HepG2 (cell line): ENCODE measurements at regions not wholly inside any gene's neighbourhood (a gene's known extent, or its start where the extent isn't known, plus 50 kb on each side); places are given as distances from the start of the nearest gene placed in this dataset.

Experiments used
- ATAC-seq: fragments of 200-7000 bp; cut with Tn5 transposase; 3 replicates; pipeline ENCODE4 v1.9.1; 2020; ENCODE audit warnings: mild to moderate bottlenecking, moderate library complexity
- BruUV-seq: library from RNA; stranded (reverse); fragments of 400-500 nt; replicated peaks from 2 replicates; lab custom pipeline; 2021; lab: Mats Ljungman, UMichigan
- CTCF ChIA-PET: fragments of 300-600 bp; formaldehyde crosslinking; extraction: SDS; loops from one replicate; lab custom pipeline; 2021; ENCODE audit warnings: low total read pairs, inconsistent platforms, low intra/inter-chr PET ratio; lab: Yijun Ruan, JAX
- POLR2A ChIA-PET: fragments of 350-600 bp; sonication (Branson Sonifier 250); formaldehyde crosslinking; loops from one replicate; lab custom pipeline; 2020; ENCODE audit warnings: antibody characterized with exemption, inconsistent platforms; lab: Yijun Ruan, JAX
- DNase-seq: peaks from one replicate; pipeline ENCODE4 v3.0.0-alpha.2; 2015; ENCODE audit warnings: low spot score
- FAIRE-seq: peaks from 3 replicates; lab custom pipeline; 2011; peaks lifted over from hg19 to GRCh38; lab: Jason Lieb, UNC
- H2AFZ ChIP-seq: one replicate; pipeline ENCODE4 v1.6.1; 2011; ENCODE audit warnings: low read length, inconsistent platforms
- H3K27ac ChIP-seq: fragments of 300-600 bp; 3 replicates; pipeline ENCODE4 v1.8.0; 2011; ENCODE audit warnings: mixed run types, mild to moderate bottlenecking, mixed read lengths, low read length, inconsistent platforms; ENCODE audit not compliant: insufficient read depth; ENCODE audit errors: extremely low read length
- H3K27me3 ChIP-seq, 2 experiments: fragments of 200-600 bp in 1 of 2; 2 replicates in 1 of 2; 3 replicates in 1 of 2; pipeline versions ENCODE4 v1.6.0 to v1.8.0; 2011; ENCODE audit warnings: low read length in 2 of 2, mild to moderate bottlenecking in 2 of 2, moderate library complexity in 2 of 2, inconsistent platforms in 1 of 2; ENCODE audit not compliant: insufficient read depth in 2 of 2, control insufficient read depth in 1 of 2
- H3K36me3 ChIP-seq, 2 experiments: fragments of 200-600 bp in 1 of 2; replicated peaks in 1 of 2; 2 replicates in 1 of 2; 3 replicates in 1 of 2; pipeline versions ENCODE4 v1.5.1 to v1.8.0; 2011; ENCODE audit warnings: low read length in 2 of 2, inconsistent platforms in 1 of 2; ENCODE audit not compliant: insufficient read depth in 2 of 2, control insufficient read depth in 1 of 2
- H3K4me1 ChIP-seq: 2 replicates; pipeline ENCODE4 v1.5.1; 2012; ENCODE audit warnings: low read length, inconsistent platforms; ENCODE audit not compliant: insufficient read depth
- H3K4me2 ChIP-seq: 2 replicates; pipeline ENCODE4 v1.6.0; 2011; ENCODE audit warnings: low read depth, low read length, inconsistent platforms
- H3K4me3 ChIP-seq, 3 experiments: fragments of 200-600 bp in 1 of 3; sonication (generic), shearing (Covaris generic) in 1 of 3; replicated peaks in 1 of 3; 2 replicates each; pipeline ENCODE4 v1.5.1; 2011 to 2016; ENCODE audit warnings: low read length in 3 of 3, inconsistent platforms in 2 of 3, low read depth in 2 of 3, mild to moderate bottlenecking in 2 of 3, control low read depth in 1 of 3, mixed read lengths in 1 of 3; ENCODE audit not compliant: insufficient read depth in 1 of 3
- H3K79me2 ChIP-seq: one replicate; pipeline ENCODE4 v1.6.1; 2011; ENCODE audit warnings: low read length, inconsistent platforms; ENCODE audit not compliant: insufficient read depth
- H3K9ac ChIP-seq: 2 replicates; pipeline ENCODE4 v1.6.0; 2011; ENCODE audit warnings: mild to moderate bottlenecking, low read depth, low read length, inconsistent platforms; ENCODE audit not compliant: insufficient read depth
- H3K9me3 ChIP-seq: 2 replicates; pipeline ENCODE4 v1.5.1; 2012; ENCODE audit warnings: mild to moderate bottlenecking, low read length
- H4K20me1 ChIP-seq: 2 replicates; pipeline ENCODE4 v1.6.0; 2011; ENCODE audit warnings: inconsistent platforms, mild to moderate bottlenecking, low read length, moderate library complexity; ENCODE audit not compliant: insufficient read depth
- BRF2 ChIP-seq: sonication (generic); formaldehyde crosslinking; IDR thresholded peaks from 2 replicates; pipeline ENCODE4 v1.8.1; 2022; ENCODE audit warnings: mild to moderate bottlenecking, missing genetic modification reagents
- DNMT1 ChIP-seq: sonication (generic); formaldehyde crosslinking; IDR thresholded peaks from 2 replicates; pipeline ENCODE4 v1.5.1; 2020; ENCODE audit warnings: mild to moderate bottlenecking, missing genetic modification reagents
- FOXA3 ChIP-seq: IDR thresholded peaks from 2 replicates; pipeline ENCODE4 v1.6.1; 2016; ENCODE audit warnings: missing genetic modification reagents, missing compliant biosample characterization
- KDM5B ChIP-seq: sonication (generic); formaldehyde crosslinking; IDR thresholded peaks from 2 replicates; pipeline ENCODE4 v1.4.0; 2020; ENCODE audit warnings: missing genetic modification reagents, mild to moderate bottlenecking, borderline replicate concordance
- MTF1 ChIP-seq: sonication (generic); formaldehyde crosslinking; IDR thresholded peaks from 2 replicates; pipeline ENCODE4 v1.5.0; 2020; ENCODE audit warnings: missing genetic modification reagents
- NFE2L1 ChIP-seq: sonication (generic); formaldehyde crosslinking; IDR thresholded peaks from 2 replicates; pipeline ENCODE4 v1.4.0; 2020; ENCODE audit warnings: missing genetic modification reagents, mild to moderate bottlenecking, borderline replicate concordance
- SALL1 ChIP-seq: sonication (generic); formaldehyde crosslinking; IDR thresholded peaks from 2 replicates; pipeline ENCODE4 v1.8.0; 2022; ENCODE audit warnings: mild to moderate bottlenecking, missing genetic modification reagents
- SATB2 ChIP-seq: sonication (generic); formaldehyde crosslinking; IDR thresholded peaks from 2 replicates; pipeline ENCODE4 v1.5.0; 2020; ENCODE audit warnings: missing genetic modification reagents
- SOX5 ChIP-seq: IDR thresholded peaks from 2 replicates; pipeline ENCODE4 v1.6.1; 2016; ENCODE audit warnings: borderline replicate concordance
- SSRP1 ChIP-seq: IDR thresholded peaks from 2 replicates; pipeline ENCODE4 v1.6.1; 2016; ENCODE audit warnings: control low read depth
- TFAP4 ChIP-seq: sonication (generic); IDR thresholded peaks from 2 replicates; pipeline ENCODE4 v1.6.1; 2016; ENCODE audit warnings: low read depth, borderline replicate concordance
- ZFYVE20 ChIP-seq: sonication (generic); formaldehyde crosslinking; IDR thresholded peaks from 2 replicates; pipeline ENCODE4 v1.8.0; 2023; ENCODE audit warnings: low read depth, mild to moderate bottlenecking, moderate library complexity, missing genetic modification reagents, borderline replicate concordance
- ZMYM4 ChIP-seq: sonication (generic); formaldehyde crosslinking; IDR thresholded peaks from 2 replicates; pipeline ENCODE4 v1.8.1; 2023; ENCODE audit warnings: mild to moderate bottlenecking, missing genetic modification reagents
- ZNF431 ChIP-seq: sonication (generic); formaldehyde crosslinking; IDR thresholded peaks from 2 replicates; pipeline ENCODE4 v1.9.0; 2022; ENCODE audit warnings: missing genetic modification reagents, low read depth, mild to moderate bottlenecking, borderline replicate concordance
- ZNF879 ChIP-seq: sonication (generic); formaldehyde crosslinking; IDR thresholded peaks from 2 replicates; pipeline ENCODE4 v1.8.1; 2023; ENCODE audit warnings: missing genetic modification reagents
- WGBS: methylation state at CpG from one replicate; pipeline ENCODE4 v1.1.6; 2017; ENCODE audit warnings: low lambda C conversion rate; 5-methylcytosine and 5-hydroxymethylcytosine counted together
- in situ Hi-C: cut with HindIII; loops from 2 replicates; pipeline ENCODE4 v1.10.0; 2017; ENCODE audit warnings: low pct_unique_long_range_greater_than_20kb; ENCODE audit not compliant: extremely low pct_ligation_motif_present
- intact Hi-C: fragments of 100-400 bp; cut with micrococcal nuclease; formaldehyde crosslinking; loops from one replicate; pipeline ENCODE4 v1.10.0; 2022; ENCODE audit not compliant: unreplicated experiment

GRCh38 chr5:96214442-96215197, 218.4 kb downstream of the PCSK1 start (continued):
- no peak for TF ChIP-seq DNMT1 (CRISPR knock-in tag)
- TF ChIP-seq BRF2 (CRISPR knock-in tag), result no peak
- TF ChIP-seq ZNF879, result no peak
- no peak for TF ChIP-seq NFE2L1
- TF ChIP-seq SSRP1, result 0 out of 2 replicates have a peak, but pooled peaks have one; percentile 24
- no peak for TF ChIP-seq ZFYVE20 (CRISPR knock-in tag)
- TF ChIP-seq TFAP4, result no peak
- TF ChIP-seq SATB2, result no peak

GRCh38 chr5:96209829-96210228, 223.2 kb downstream of the PCSK1 start:
- Histone ChIP-seq H3K27ac (no peak overlapping the region), H3K36me3 (no peaks in the 10 kb centered on the region), H3K9ac (no peak overlapping the region), H3K27me3 (no peaks in the 10 kb centered on the region), H3K4me2 (no peak overlapping the region), H2AFZ (no peak overlapping the region), H3K9me3 (peaks cover 30% of the 10 kb centered on the region), H3K4me3 (no peak overlapping the region), H3K79me2 (no peaks in the 10 kb centered on the region), H3K4me1 (peaks cover 18% of the 10 kb centered on the region), H4K20me1 (no peaks in the 10 kb centered on the region)
- BruUV-seq, result no TSS peak
- no peak for FAIRE-seq
- intact Hi-C loops, result no loop called here
- no peak for ATAC-seq
- TF ChIP-seq FOXA3 (CRISPR knock-in tag) (no peak), SALL1 (CRISPR knock-in tag) (no peak), SOX5 (CRISPR knock-in tag) (no peak), KDM5B (CRISPR knock-in tag) (no peak), ZNF431 (CRISPR knock-in tag) (no peak), MTF1 (CRISPR knock-in tag) (no peak), ZMYM4 (CRISPR knock-in tag) (no peak)
- 96% methylated on average over 1 of the region's 1 CpG for WGBS
- ChIA-PET POLR2A (no interaction called here), CTCF (no interaction called here)
- no peak for DNase-seq
- in situ Hi-C loops, result no loop called here
